Activated gamma-delta T cell treated with anti-CD3 and anti-CD28 coated beads, Interleukin-2, amount 50 U/mL, for 16 hours (primary cell): ENCODE measurements at regions not wholly inside any gene's neighbourhood (a gene's known extent, or its start where the extent isn't known, plus 50 kb on each side); places are given as distances from the start of the nearest gene placed in this dataset.
"Not testable (repeated sequence)": the region's sequence is repeated elsewhere in the genome, so short reads cannot be mapped to it uniquely, and the experiment has no call there.

Source experiments
- DNase-seq: peaks from one replicate; pipeline ENCODE4 v3.0.0-alpha.2; 2020; ENCODE audit warnings: low read depth

GRCh38 chr5:108696951-108697715, 50.6 kb upstream of the FER start:
- DNase-seq = no peak

- no peak for DNase-seq
Observed at GRCh38 chr5:108696407-108696806, 51.3 kb upstream of the FER start.

GRCh38 chr5:108688485-108688884, 59.2 kb upstream of the FER start:
- DNase-seq = no peak

- DNase-seq = no peak
Observed at GRCh38 chr5:108687595-108688200, 60.0 kb upstream of the FER start.

GRCh38 chr5:108686676-108687075, 61.0 kb upstream of the FER start:
- DNase-seq = no peak

- DNase-seq = not testable (repeated sequence)
Observed at GRCh38 chr5:108685448-108686216, 62.1 kb upstream of the FER start.

- DNase-seq = no peak
Observed at GRCh38 chr5:108681079-108681921, 66.4 kb upstream of the FER start.

- no peak for DNase-seq
Observed at GRCh38 chr5:108678091-108678490, 69.6 kb upstream of the FER start.

GRCh38 chr5:108675736-108676135, 72.0 kb upstream of the FER start:
- DNase-seq = no peak

GRCh38 chr5:108672639-108673038, 75.1 kb upstream of the FER start:
- no peak for DNase-seq

- DNase-seq = no peak
Observed at GRCh38 chr5:108670591-108671289, 77.0 kb upstream of the FER start.

- DNase-seq = no peak
Observed at GRCh38 chr5:108669462-108669861, 78.2 kb upstream of the FER start.

GRCh38 chr5:108661590-108662219, 86.0 kb upstream of the FER start:
- no peak for DNase-seq

- DNase-seq = no peak
Observed at GRCh38 chr5:108661024-108661423, 86.7 kb upstream of the FER start.

GRCh38 chr5:108660291-108660690, 87.4 kb upstream of the FER start:
- no peak for DNase-seq

GRCh38 chr5:108659531-108659930, 88.2 kb upstream of the FER start:
- no peak for DNase-seq

GRCh38 chr5:108655750-108656450, 91.8 kb upstream of the FER start:
- DNase-seq = no peak

- no peak for DNase-seq
Observed at GRCh38 chr5:108654051-108654450, 93.6 kb upstream of the FER start.

- no peak for DNase-seq
Observed at GRCh38 chr5:108653201-108653600, 94.5 kb upstream of the FER start.

- no peak for DNase-seq
Observed at GRCh38 chr5:108650997-108651396, 96.7 kb upstream of the FER start.
